OCI-LY7 (cell line): ENCODE measurements at regions not wholly inside any gene's neighbourhood (a gene's known extent, or its start where the extent isn't known, plus 50 kb on each side); places are given as distances from the start of the nearest gene placed in this dataset.

ENCODE experiments used
- BruUV-seq: library from RNA; stranded (reverse); fragments of 400-500 nt; replicated peaks from 2 replicates; lab custom pipeline; 2021; lab: Mats Ljungman, UMichigan
- CTCF ChIA-PET: fragments of 300-600 bp; sonication (Branson Sonifier 250); formaldehyde crosslinking; loops from one replicate; lab custom pipeline; 2022; ENCODE audit warnings: antibody characterized with exemption; ENCODE audit not compliant: unreplicated experiment; lab: Charles Lee
- POLR2A ChIA-PET: fragments of 300-600 bp; sonication (Branson Sonifier 250); formaldehyde crosslinking; loops from one replicate; lab custom pipeline; 2022; ENCODE audit warnings: antibody characterized with exemption; lab: Charles Lee
- DNase-seq: peaks from one replicate; pipeline ENCODE4 v3.0.0-alpha.2; 2015; ENCODE audit warnings: low spot score
- H2AFZ ChIP-seq: fragments of 200-600 bp; sonication (generic), shearing (Covaris generic); 2 replicates; pipeline ENCODE4 v1.6.1; 2014; ENCODE audit warnings: mild to moderate bottlenecking, antibody characterized with exemption, low read length, moderate library complexity
- H3K27ac ChIP-seq: fragments of 200-600 bp; sonication (generic); 2 replicates; pipeline ENCODE4 v1.5.1; 2014; ENCODE audit warnings: mixed run types, low read depth, mild to moderate bottlenecking, moderate library complexity, low read length, inconsistent platforms; ENCODE audit not compliant: poor library complexity, severe bottlenecking
- H3K36me3 ChIP-seq: fragments of 200-600 bp; sonication (generic); 2 replicates; pipeline ENCODE4 v1.6.1; 2014; ENCODE audit warnings: mild to moderate bottlenecking, antibody characterized with exemption, low read length, moderate library complexity, mixed read lengths; ENCODE audit not compliant: insufficient read depth
- H3K4me1 ChIP-seq: fragments of 200-600 bp; sonication (generic); 2 replicates; pipeline ENCODE4 v1.5.1; 2014; ENCODE audit warnings: mild to moderate bottlenecking, low read length; ENCODE audit not compliant: insufficient read depth, poor library complexity, severe bottlenecking
- H3K4me2 ChIP-seq: fragments of 200-600 bp; sonication (generic); 2 replicates; pipeline ENCODE4 v1.6.1; 2014; ENCODE audit warnings: mild to moderate bottlenecking, low read length
- H3K4me3 ChIP-seq: fragments of 200-600 bp; sonication (generic); 2 replicates; pipeline ENCODE4 v1.5.1; 2014; ENCODE audit warnings: mild to moderate bottlenecking, low read depth, low read length; ENCODE audit not compliant: poor library complexity, severe bottlenecking
- H3K79me2 ChIP-seq: fragments of 200-600 bp; sonication (generic); 2 replicates; pipeline ENCODE4 v1.6.1; 2016; ENCODE audit warnings: low read depth, mild to moderate bottlenecking, low read length, moderate library complexity, mixed read lengths; ENCODE audit not compliant: insufficient read depth
- H3K9me2 ChIP-seq: fragments of 200-600 bp; sonication (generic); 2 replicates; pipeline ENCODE4 v1.6.1; 2016; ENCODE audit warnings: mild to moderate bottlenecking, low read length, mixed read lengths; ENCODE audit not compliant: insufficient read depth
- H3K9me3 ChIP-seq: fragments of 200-600 bp; sonication (generic); 2 replicates; pipeline ENCODE4 v1.6.1; 2014; ENCODE audit warnings: mild to moderate bottlenecking, mixed run types, low read length, mixed read lengths
- H4K20me1 ChIP-seq: fragments of 200-600 bp; sonication (generic); 2 replicates; pipeline ENCODE4 v1.6.1; 2014; ENCODE audit warnings: mild to moderate bottlenecking, antibody characterized with exemption, low read length, moderate library complexity, mixed read lengths; ENCODE audit not compliant: insufficient read depth
- EZH2phosphoT487 ChIP-seq: fragments of 200-600 bp; sonication (generic); IDR thresholded peaks from 2 replicates; pipeline ENCODE4 v1.6.1; 2018; ENCODE audit warnings: low read depth, borderline replicate concordance, mild to moderate bottlenecking, mixed run types, antibody characterized with exemption, low read length, moderate library complexity, mixed read lengths
- intact Hi-C: fragments of 100-400 bp; cut with micrococcal nuclease; formaldehyde crosslinking; loops from one replicate; pipeline ENCODE4 v1.10.0; 2022; ENCODE audit not compliant: unreplicated experiment
- TF ChIP-seq, protein P1 (sequence below): fragments of 200-600 bp; sonication (generic); conservative IDR thresholded peaks from 2 replicates; pipeline ENCODE4 v1.5.1; 2014; ENCODE audit warnings: mild to moderate bottlenecking, antibody characterized with exemption, low read length, moderate library complexity, mixed read lengths

DNA sequence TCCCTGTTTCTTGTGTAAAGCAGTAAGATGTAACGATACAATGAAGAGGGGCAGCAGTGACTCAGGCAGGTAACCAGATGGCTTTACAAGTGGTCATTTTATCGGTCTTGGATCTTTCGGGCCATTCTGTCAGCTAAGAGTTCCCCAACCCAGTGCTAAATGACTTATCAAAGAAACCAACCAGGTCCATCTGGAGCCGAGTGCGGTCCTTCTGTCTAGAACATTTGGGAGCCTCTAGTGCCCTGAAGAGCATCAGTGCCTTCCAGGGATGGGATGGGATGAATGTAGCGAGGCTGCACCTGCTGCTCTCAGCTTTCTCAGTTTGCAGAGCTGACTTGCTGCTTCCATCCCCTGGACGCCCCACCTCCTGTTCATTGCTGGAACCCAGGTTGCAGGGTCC, 131.7 kb upstream of the AGBL1 start:
- Histone ChIP-seq H3K36me3 (no peaks in the 10 kb centered on the region), H4K20me1 (no peaks in the 10 kb centered on the region), H3K4me3 (no peak overlapping the region), H3K4me2 (no peak overlapping the region), H3K27ac (no peak overlapping the region), H3K79me2 (no peaks in the 10 kb centered on the region), H3K9me3 (no peaks in the 10 kb centered on the region), H3K4me1 (peaks cover 22% of the 10 kb centered on the region), H3K9me2 (no peaks in the 10 kb centered on the region), H2AFZ (no peak overlapping the region)
- TF ChIP-seq, protein P1, sequence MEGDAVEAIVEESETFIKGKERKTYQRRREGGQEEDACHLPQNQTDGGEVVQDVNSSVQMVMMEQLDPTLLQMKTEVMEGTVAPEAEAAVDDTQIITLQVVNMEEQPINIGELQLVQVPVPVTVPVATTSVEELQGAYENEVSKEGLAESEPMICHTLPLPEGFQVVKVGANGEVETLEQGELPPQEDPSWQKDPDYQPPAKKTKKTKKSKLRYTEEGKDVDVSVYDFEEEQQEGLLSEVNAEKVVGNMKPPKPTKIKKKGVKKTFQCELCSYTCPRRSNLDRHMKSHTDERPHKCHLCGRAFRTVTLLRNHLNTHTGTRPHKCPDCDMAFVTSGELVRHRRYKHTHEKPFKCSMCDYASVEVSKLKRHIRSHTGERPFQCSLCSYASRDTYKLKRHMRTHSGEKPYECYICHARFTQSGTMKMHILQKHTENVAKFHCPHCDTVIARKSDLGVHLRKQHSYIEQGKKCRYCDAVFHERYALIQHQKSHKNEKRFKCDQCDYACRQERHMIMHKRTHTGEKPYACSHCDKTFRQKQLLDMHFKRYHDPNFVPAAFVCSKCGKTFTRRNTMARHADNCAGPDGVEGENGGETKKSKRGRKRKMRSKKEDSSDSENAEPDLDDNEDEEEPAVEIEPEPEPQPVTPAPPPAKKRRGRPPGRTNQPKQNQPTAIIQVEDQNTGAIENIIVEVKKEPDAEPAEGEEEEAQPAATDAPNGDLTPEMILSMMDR = no peak
- no peak for TF ChIP-seq EZH2phosphoT487
- no peak for DNase-seq
- ChIA-PET POLR2A (interaction anchor here (0.6 to 0.7 kb wide), 2 partner anchors 12 to 27 kb away, joined by 3 to 4 read pairs; no protein-coding TSS in a partner anchor), CTCF (no interaction called here)
- intact Hi-C loops = no loop called here
- BruUV-seq = no TSS peak

DNA sequence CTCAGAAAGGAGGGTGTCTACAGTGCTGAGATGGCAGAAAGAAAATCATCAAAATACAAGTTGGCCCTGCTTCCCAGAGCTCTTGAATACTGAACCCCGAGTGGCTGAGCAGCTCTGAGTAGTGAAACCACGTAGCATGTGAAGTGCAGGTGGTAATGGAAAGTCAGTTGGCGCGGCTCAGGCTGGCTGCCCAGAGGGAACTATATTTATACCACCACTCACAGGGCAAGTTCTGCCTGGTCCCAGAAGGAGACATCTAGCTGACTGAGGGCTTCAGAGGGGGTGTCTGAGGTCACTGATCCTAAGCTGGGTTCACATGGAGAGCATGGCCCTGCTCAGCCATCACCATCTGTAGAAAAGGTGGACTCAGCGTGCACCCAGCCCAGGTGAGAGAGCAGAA, 129.6 kb upstream of the AGBL1 start:
- Histone ChIP-seq H2AFZ (peak overlapping the region; percentile 13; the same call in 1 of the 2 replicates), H3K79me2 (no peaks in the 10 kb centered on the region), H3K36me3 (no peaks in the 10 kb centered on the region), H3K27ac (peak overlapping the region; percentile 51), H3K4me1 (peaks cover 22% of the 10 kb centered on the region), H3K9me3 (no peaks in the 10 kb centered on the region), H3K9me2 (no peaks in the 10 kb centered on the region), H4K20me1 (no peaks in the 10 kb centered on the region), H3K4me2 (peak overlapping the region; percentile 48), H3K4me3 (no peak overlapping the region)
- DNase-seq = peak; percentile 80
- CTCF ChIA-PET = no interaction called here
- POLR2A ChIA-PET = no interaction called here
- no TSS peak for BruUV-seq
- intact Hi-C loops = no loop called here
- no peak for TF ChIP-seq EZH2phosphoT487
- TF ChIP-seq, protein P1 = no peak

DNA sequence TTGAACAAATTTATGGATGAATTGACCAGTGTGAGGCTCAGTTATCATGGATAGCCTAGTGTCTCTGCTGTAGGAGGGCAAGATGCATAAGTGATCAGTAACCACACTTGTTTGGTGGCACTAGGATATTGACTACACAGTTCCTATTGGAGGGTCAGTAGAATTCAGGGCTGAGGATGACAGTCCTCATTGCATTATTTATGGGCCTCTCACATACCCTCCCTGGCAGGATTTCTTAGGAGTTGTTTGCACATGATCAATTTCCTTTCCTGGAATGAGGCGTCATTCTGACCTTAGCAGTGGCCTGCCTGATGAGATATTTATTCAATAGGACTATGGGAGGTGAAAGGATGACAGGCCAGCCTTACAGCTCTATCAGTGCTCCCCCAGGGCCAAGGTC, 125.1 kb upstream of the AGBL1 start:
- DNase-seq = no peak
- CTCF ChIA-PET = no interaction called here
- POLR2A ChIA-PET = no interaction called here
- Histone ChIP-seq H3K4me3 (no peak overlapping the region), H3K9me3 (no peaks in the 10 kb centered on the region), H3K4me2 (no peak overlapping the region), H3K9me2 (no peaks in the 10 kb centered on the region), H3K27ac (no peak overlapping the region), H3K79me2 (no peaks in the 10 kb centered on the region), H3K4me1 (peaks cover 25% of the 10 kb centered on the region), H3K36me3 (no peaks in the 10 kb centered on the region), H4K20me1 (no peaks in the 10 kb centered on the region), H2AFZ (no peak overlapping the region)
- intact Hi-C loops = no loop called here
- no TSS peak for BruUV-seq
- no peak for TF ChIP-seq EZH2phosphoT487
- TF ChIP-seq, protein P1 = no peak
